Iris pigment epithelial cell (primary cell): ENCODE measurements at regions not wholly inside any gene's neighbourhood (a gene's known extent, or its start where the extent isn't known, plus 50 kb on each side); places are given as distances from the start of the nearest gene placed in this dataset.

Experiments used
- DNase-seq: peaks from one replicate; pipeline ENCODE4 v3.0.0-alpha.2; 2011; ENCODE audit warnings: low read depth

- DNase-seq: peak; percentile 83
These were observed 76.5 kb upstream of the SPRED1 start for GRCh38 chr15:38176155-38176554.

DNA sequence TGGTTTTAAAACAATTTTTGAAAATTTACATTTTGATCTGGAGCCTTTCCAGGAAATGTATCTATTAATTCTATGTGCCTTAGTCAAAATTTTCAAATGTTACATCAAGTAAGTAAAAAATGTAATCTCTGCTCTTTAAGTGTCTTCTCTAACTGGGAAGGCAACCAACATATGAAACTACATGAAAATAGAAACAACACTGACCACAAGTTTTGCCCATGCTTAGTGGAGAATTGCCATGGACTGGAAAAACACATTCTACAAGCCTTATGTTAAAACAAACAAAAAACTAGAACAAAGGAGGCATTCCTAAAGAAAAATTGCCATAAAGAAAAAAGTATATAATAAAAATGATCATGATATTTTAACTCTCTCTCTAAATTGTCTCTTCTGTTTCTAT is 75.9 kb upstream of the SPRED1 start:
- no peak for DNase-seq

- no peak for DNase-seq
These were observed 69.7 kb upstream of the SPRED1 start for GRCh38 chr15:38182900-38183299.

- no peak for DNase-seq
These were observed 66.1 kb upstream of the SPRED1 start for GRCh38 chr15:38186507-38186906.

- no peak for DNase-seq
These were observed 64.9 kb upstream of the SPRED1 start for GRCh38 chr15:38187630-38188313.

DNA sequence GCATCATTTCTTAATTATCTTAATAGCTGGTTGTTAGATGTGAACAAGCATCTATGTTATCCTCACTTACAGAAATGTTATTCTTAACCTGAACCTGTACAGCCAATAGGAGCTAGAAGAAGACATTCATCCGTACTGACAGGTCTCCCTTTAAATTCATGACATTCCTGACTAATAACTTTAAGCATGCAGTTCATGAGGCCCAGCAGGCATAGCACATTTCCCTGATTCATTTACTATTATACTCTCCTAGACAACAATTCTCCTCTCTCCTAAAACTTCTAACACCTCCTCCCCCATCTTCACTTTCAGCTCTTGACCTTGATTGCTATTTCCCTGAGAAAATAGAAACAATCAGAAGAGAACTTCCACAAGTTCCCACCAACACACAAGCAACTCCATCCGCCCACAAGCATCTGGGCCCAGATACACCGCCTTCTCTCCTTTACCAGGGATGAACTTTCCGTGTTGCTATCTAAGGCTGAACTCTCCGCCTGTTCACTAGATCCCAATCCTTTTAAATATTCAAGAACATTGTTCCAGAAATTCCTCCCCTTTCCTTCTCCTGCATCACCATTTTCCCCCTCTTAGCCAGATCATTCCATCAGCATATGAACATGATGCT is 62.9 kb upstream of the SPRED1 start:
- DNase-seq: peak; percentile 28

- DNase-seq: no peak
These were observed 62.1 kb upstream of the SPRED1 start for GRCh38 chr15:38190501-38190900.

GRCh38 chr15:38192496-38192895 is 60.1 kb upstream of the SPRED1 start:
- DNase-seq: no peak

GRCh38 chr15:38193496-38193895 is 59.1 kb upstream of the SPRED1 start:
- peak; percentile 18 for DNase-seq

DNA sequence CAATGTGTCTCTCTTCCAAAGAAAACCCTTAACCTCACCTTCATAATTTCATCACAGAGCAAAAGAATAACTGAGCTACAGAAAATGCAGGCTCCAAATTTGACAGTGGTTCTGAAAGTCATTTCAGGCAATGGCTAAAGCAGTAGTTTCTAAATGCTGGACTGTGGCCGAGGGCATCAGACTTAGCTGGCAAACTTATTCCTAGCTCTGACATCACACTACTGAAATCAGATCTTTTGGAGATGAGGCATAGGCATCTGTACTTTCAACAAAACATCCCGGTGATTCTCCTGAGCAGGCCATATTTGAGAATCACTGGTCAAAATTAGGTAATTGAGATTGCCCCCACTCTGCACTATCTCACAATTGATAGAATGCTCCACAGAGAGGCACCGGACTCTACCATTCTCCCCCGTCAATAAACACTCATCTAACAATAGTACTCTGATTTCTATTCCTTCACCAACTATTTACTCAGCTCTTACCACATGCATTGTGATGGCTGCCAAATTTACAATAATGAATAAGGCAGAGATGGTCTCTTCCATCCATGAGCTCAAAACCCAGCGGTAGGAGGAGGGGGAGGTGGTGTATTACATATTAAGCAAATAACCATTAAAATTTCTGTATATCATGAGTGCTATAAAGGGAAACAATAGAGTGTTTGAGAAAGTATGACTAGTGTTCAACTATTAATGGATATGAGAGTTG is 57.3 kb upstream of the SPRED1 start:
- DNase-seq: no peak

- DNase-seq: no peak
These were observed 56.6 kb upstream of the SPRED1 start for GRCh38 chr15:38196076-38196475.

DNA sequence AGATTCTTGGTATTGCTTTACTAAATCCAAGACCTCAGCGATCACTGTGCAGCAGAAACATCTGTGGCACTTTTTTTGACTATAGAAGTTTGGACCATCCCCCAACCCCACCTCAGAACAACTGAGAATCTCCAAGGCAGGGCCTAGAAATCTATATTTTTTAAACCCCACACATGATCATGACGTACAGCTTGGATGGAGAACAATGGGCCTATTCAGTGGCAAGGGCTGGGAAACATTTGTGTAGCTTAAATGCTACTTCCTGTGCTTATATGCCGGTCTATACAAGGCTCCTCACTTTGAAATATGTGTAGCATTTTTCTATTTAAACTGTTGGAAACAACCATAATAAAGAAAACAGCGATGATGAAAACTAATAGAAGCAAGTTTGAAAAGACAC is 55.1 kb upstream of the SPRED1 start:
- DNase-seq: no peak

- peak; percentile 35 for DNase-seq
These were observed 50.9 kb upstream of the SPRED1 start for GRCh38 chr15:38201714-38202113.

DNA sequence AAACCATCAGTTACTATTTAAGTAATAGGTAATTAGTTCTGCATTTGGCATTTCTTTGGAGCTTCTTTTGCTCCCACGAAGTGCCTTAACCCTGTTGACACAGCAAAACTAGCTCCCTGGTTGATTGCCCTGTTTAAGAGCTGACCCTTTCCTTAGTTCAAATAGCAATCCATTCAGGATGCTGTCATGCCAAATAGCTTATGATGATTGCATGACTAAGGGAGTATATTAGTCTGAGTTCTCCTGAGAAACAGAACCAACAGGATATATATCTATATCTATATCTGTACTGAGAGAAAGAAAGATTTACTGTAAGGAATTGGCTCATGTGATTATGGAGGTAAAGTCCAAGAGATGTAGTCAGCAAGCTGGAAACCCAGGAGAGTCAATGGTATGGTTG is 50.3 kb upstream of the SPRED1 start:
- no peak for DNase-seq
